ENCODE measurements at regions not wholly inside any gene's neighbourhood (a gene's known extent, or its start where the extent isn't known, plus 50 kb on each side); places are given as distances from the start of the nearest gene placed in this dataset.

- ATAC-seq (no peak), DNase-seq (no peak)
- TF ChIP-seq, protein P1, sequence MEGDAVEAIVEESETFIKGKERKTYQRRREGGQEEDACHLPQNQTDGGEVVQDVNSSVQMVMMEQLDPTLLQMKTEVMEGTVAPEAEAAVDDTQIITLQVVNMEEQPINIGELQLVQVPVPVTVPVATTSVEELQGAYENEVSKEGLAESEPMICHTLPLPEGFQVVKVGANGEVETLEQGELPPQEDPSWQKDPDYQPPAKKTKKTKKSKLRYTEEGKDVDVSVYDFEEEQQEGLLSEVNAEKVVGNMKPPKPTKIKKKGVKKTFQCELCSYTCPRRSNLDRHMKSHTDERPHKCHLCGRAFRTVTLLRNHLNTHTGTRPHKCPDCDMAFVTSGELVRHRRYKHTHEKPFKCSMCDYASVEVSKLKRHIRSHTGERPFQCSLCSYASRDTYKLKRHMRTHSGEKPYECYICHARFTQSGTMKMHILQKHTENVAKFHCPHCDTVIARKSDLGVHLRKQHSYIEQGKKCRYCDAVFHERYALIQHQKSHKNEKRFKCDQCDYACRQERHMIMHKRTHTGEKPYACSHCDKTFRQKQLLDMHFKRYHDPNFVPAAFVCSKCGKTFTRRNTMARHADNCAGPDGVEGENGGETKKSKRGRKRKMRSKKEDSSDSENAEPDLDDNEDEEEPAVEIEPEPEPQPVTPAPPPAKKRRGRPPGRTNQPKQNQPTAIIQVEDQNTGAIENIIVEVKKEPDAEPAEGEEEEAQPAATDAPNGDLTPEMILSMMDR (IDR thresholded peaks at IDR 0.05): no peak
Measured at GRCh38 chr9:79880626-79881025, 308.9 kb downstream of the TLE4 start.

DNA sequence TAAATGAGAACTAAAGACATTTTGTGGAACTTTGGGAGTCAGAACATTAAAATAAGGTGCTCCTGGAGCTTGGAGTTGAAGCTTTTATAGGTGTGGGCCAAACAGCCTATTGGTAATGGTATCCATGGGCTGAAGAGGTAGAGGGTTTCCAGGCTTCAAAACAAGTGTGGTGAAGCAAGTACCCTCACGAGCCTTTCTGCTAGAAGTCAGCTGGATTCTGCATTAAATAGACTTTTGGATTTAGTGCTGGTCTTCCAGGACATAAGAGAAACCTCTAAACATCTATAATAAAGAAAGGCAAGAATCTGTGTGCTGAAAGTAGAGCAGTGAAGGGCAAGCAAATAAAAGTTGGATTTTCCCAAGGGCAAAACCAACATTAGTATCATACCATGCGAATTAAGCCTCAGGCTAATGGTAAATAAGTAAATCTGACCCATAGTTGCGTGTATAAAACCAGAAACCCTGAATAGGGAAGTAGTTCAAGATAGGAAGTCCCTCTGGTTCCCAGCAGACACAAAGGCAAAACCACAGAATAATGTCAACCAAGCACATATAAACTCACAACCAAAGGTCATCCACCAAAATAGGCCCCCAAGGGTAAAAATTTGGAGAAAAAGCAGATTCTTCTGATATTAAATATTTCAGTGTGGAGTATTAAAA, 306.3 kb downstream of the TLE4 start:
- Histone ChIP-seq H3K9me3 (no peaks in the 10 kb centered on the region), H3K4me1 (ENCODE audit: low read depth) (no peaks in the 10 kb centered on the region), H3K36me3 (ENCODE audit: low read depth) (no peaks in the 10 kb centered on the region), H3K4me3 (no peak overlapping the region)
- DNase-seq (no peak), ATAC-seq (peak; percentile 36)
- intact Hi-C loops (cut with DNase I, micrococcal nuclease): no loop called here
- TF ChIP-seq, protein P1 (IDR thresholded peaks at IDR 0.05): no peak

More at GRCh38 chr9:79880626-79881025, 308.9 kb downstream of the TLE4 start:
- Histone ChIP-seq H3K36me3 (ENCODE audit: low read depth) (no peaks in the 10 kb centered on the region), H3K4me1 (ENCODE audit: low read depth) (no peaks in the 10 kb centered on the region), H3K4me3 (no peak overlapping the region), H3K9me3 (no peaks in the 10 kb centered on the region)
- intact Hi-C loops (cut with DNase I, micrococcal nuclease): no loop called here

DNA sequence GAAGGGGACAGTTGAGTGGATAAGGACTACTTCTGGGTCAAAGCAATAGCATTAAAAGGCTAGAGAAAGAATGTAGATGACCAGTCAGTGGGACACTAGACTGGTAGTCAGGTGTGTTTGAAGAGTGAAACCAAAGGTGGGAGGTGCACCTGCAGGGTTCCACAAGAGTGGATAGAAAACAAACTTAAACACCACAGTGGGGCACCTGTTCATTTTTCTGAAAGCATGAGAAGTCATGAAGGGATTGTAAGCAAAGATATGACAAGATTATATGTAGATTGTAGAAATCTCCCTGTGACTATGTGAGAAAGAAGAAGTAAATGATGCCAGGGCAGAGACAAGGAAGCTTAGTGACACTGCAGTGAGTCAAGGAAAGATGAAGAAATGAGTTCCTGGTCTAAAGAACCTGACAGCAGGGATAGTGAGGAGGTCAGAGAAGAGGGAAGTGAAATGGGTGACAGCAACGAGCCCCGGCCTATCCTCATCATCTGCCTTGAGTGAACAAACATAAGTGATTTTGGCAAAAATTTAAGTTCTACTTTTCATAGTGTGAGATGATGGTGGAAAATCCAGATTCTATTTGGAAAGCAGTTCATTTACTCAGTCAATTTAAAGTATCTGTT, 296.9 kb downstream of the TLE4 start:
- ATAC-seq: peak; percentile 51

GRCh38 chr9:79862921-79863890, 291.4 kb downstream of the TLE4 start:
- H3K4me1 ChIP-seq (ENCODE audit: low read depth): no peaks in the 10 kb centered on the region
- no peaks in the 10 kb centered on the region for H3K36me3 ChIP-seq (ENCODE audit: low read depth)
- intact Hi-C loops (cut with DNase I, micrococcal nuclease): no loop called here
- peaks cover 17% of the 10 kb centered on the region for H3K9me3 ChIP-seq
- ATAC-seq (no peak), DNase-seq (no peak)
- TF ChIP-seq, protein P1 (IDR thresholded peaks at IDR 0.05): no peak
- no peak overlapping the region for H3K4me3 ChIP-seq

More for the DNA sequence above, 296.9 kb downstream of the TLE4 start:
- intact Hi-C loops (cut with DNase I, micrococcal nuclease): no loop called here
- TF ChIP-seq, protein P1 (IDR thresholded peaks at IDR 0.05): no peak
- Histone ChIP-seq H3K4me3 (no peak overlapping the region), H3K36me3 (ENCODE audit: low read depth) (no peaks in the 10 kb centered on the region), H3K4me1 (ENCODE audit: low read depth) (no peaks in the 10 kb centered on the region), H3K9me3 (no peaks in the 10 kb centered on the region)
- no peak for DNase-seq

GRCh38 chr9:79858508-79858907, 286.7 kb downstream of the TLE4 start:
- ATAC-seq: peak; percentile 50
- TF ChIP-seq, protein P1 (IDR thresholded peaks at IDR 0.05): no peak
- no peaks in the 10 kb centered on the region for H3K36me3 ChIP-seq (ENCODE audit: low read depth)
- peaks cover 17% of the 10 kb centered on the region for H3K9me3 ChIP-seq
- intact Hi-C loops (cut with DNase I, micrococcal nuclease): no loop called here
- H3K4me3 ChIP-seq: no peak overlapping the region
- H3K4me1 ChIP-seq (ENCODE audit: low read depth): no peaks in the 10 kb centered on the region
- DNase-seq: peak in 1 of 3 donors; percentile 13
